ENCODE measurements at regions not wholly inside any gene's neighbourhood (a gene's known extent, or its start where the extent isn't known, plus 50 kb on each side); places are given as distances from the start of the nearest gene placed in this dataset.

DNA sequence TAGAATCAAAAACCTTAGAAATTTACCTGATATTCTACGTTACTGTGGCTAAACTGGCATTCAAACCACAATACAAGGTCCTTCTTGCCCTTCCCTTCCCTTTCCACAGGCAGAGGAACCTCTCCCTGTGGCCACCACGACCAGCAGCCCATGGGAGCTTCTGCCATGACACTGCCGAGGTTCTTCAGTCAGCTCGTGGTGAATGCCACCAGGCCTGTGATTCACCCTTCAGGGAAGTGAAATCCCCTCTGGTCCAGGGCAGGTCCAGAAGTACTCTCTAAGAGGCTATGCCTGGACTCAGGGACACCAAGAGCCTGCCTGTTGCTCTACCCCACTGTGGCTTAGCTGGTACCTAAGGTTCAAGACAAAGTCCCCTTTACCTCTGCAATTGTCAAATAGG lies 123.0 kb downstream of the HTR1B start:
- no peaks in the 10 kb centered on the region for H3K4me1 Mint-ChIP-seq (ENCODE audit: low read depth, unreplicated experiment)
- no TSS peak for BruUV-seq (replicated peaks)
- H3K36me3 Mint-ChIP-seq (ENCODE audit: insufficient read depth, unreplicated experiment): no peaks in the 10 kb centered on the region
- CTCF ChIA-PET: no interaction called here
- intact Hi-C loops (cut with micrococcal nuclease; ENCODE audit: unreplicated experiment): no loop called here
- peaks cover 4% of the 10 kb centered on the region for H3K9me3 Mint-ChIP-seq (ENCODE audit: low read depth, unreplicated experiment)
- no peak for DNase-seq
- no peak overlapping the region for H3K4me3 Mint-ChIP-seq (ENCODE audit: low read depth, unreplicated experiment)
- no peaks in the 10 kb centered on the region for H3K27me3 Mint-ChIP-seq (ENCODE audit: unreplicated experiment)
- H3K27ac Mint-ChIP-seq (ENCODE audit: unreplicated experiment): no peak overlapping the region
- TF ChIP-seq, protein P1, sequence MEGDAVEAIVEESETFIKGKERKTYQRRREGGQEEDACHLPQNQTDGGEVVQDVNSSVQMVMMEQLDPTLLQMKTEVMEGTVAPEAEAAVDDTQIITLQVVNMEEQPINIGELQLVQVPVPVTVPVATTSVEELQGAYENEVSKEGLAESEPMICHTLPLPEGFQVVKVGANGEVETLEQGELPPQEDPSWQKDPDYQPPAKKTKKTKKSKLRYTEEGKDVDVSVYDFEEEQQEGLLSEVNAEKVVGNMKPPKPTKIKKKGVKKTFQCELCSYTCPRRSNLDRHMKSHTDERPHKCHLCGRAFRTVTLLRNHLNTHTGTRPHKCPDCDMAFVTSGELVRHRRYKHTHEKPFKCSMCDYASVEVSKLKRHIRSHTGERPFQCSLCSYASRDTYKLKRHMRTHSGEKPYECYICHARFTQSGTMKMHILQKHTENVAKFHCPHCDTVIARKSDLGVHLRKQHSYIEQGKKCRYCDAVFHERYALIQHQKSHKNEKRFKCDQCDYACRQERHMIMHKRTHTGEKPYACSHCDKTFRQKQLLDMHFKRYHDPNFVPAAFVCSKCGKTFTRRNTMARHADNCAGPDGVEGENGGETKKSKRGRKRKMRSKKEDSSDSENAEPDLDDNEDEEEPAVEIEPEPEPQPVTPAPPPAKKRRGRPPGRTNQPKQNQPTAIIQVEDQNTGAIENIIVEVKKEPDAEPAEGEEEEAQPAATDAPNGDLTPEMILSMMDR (IDR thresholded peaks at IDR 0.05; ENCODE audit: unreplicated experiment): no peak

DNA sequence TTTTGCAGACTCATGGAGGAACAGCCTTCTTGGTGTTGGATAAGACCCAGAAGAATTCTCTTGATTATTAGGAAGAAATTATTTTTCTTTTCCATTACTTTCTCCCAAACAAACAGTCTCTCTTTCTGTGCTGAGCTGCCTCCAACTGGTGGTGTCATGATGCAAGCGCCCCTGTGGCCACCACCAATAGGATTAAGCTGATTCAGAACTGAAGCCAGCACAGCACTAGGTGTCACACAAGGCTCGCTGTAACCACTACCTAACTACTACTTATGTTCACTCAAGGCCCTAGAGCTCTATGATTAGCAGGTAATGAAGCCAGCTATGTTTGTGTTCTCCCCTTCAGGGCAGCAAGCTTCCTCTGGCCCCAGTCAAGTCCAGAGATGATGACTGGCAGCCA lies 123.4 kb downstream of the HTR1B start:
- peaks cover 4% of the 10 kb centered on the region for H3K9me3 Mint-ChIP-seq (ENCODE audit: low read depth, unreplicated experiment)
- H3K36me3 Mint-ChIP-seq (ENCODE audit: insufficient read depth, unreplicated experiment): no peaks in the 10 kb centered on the region
- no peak overlapping the region for H3K4me3 Mint-ChIP-seq (ENCODE audit: low read depth, unreplicated experiment)
- no TSS peak for BruUV-seq (replicated peaks)
- TF ChIP-seq, protein P1 (IDR thresholded peaks at IDR 0.05; ENCODE audit: unreplicated experiment): no peak
- no peak for DNase-seq
- CTCF ChIA-PET: no interaction called here
- intact Hi-C loops (cut with micrococcal nuclease; ENCODE audit: unreplicated experiment): no loop called here
- H3K27me3 Mint-ChIP-seq (ENCODE audit: unreplicated experiment): no peaks in the 10 kb centered on the region
- H3K27ac Mint-ChIP-seq (ENCODE audit: unreplicated experiment): no peak overlapping the region
- H3K4me1 Mint-ChIP-seq (ENCODE audit: low read depth, unreplicated experiment): no peaks in the 10 kb centered on the region

DNA sequence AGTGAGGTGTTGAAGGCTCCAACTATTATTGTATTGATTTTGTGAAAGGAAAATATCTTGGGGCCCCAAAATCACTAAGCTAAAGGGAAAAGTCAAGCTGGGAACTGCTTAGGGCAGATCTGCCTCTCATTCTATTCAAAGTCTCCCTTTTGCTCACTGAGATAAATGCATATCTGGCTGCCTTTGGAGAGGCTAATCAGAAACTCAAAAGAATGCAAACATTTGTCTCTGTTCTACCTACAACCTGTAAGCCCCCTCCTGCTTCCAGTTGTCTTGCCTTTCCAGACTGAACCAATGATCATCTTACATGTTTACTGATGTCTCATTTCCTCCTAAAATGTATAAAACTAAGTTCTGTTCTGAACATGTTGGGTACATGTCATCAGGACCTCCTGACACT lies 125.9 kb downstream of the HTR1B start:
- no TSS peak for BruUV-seq (replicated peaks)
- CTCF ChIA-PET: no interaction called here
- Mint-ChIP-seq H3K27ac (ENCODE audit: unreplicated experiment) (no peak overlapping the region), H3K27me3 (ENCODE audit: unreplicated experiment) (no peaks in the 10 kb centered on the region), H3K9me3 (ENCODE audit: low read depth, unreplicated experiment) (peaks cover 4% of the 10 kb centered on the region), H3K4me1 (ENCODE audit: low read depth, unreplicated experiment) (no peaks in the 10 kb centered on the region), H3K4me3 (ENCODE audit: low read depth, unreplicated experiment) (no peak overlapping the region), H3K36me3 (ENCODE audit: insufficient read depth, unreplicated experiment) (no peaks in the 10 kb centered on the region)
- DNase-seq: no peak
- intact Hi-C loops (cut with micrococcal nuclease; ENCODE audit: unreplicated experiment): no loop called here
- TF ChIP-seq, protein P1 (IDR thresholded peaks at IDR 0.05; ENCODE audit: unreplicated experiment): no peak

DNA sequence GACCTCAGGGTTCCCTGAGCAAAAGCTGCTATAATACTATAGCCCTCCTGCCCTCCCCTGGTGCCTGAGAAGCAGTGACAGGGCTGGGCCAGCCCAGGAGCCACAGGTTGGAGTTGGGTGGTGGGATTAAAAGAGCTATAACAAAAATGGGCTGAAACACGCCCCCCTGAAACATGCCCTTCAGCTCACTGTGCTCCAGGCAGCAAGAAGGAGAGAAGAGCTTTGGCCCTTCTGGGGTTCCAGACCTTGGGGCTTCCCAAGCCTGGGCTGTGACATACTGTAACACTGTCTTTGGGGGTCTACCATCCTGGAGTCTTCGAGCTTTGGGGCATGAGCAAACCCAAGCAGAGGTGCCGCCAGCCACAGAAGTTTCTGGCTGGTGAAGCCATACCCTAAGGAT lies 129.2 kb downstream of the HTR1B start:
- H3K4me1 Mint-ChIP-seq (ENCODE audit: low read depth, unreplicated experiment): no peaks in the 10 kb centered on the region
- intact Hi-C loops (cut with micrococcal nuclease; ENCODE audit: unreplicated experiment): no loop called here
- H3K27me3 Mint-ChIP-seq (ENCODE audit: unreplicated experiment): no peaks in the 10 kb centered on the region
- CTCF ChIA-PET: no interaction called here
- no peaks in the 10 kb centered on the region for H3K36me3 Mint-ChIP-seq (ENCODE audit: insufficient read depth, unreplicated experiment)
- no peak overlapping the region for H3K27ac Mint-ChIP-seq (ENCODE audit: unreplicated experiment)
- TF ChIP-seq, protein P1 (IDR thresholded peaks at IDR 0.05; ENCODE audit: unreplicated experiment): no peak
- BruUV-seq (replicated peaks): no TSS peak
- DNase-seq: no peak
- H3K4me3 Mint-ChIP-seq (ENCODE audit: low read depth, unreplicated experiment): no peak overlapping the region
- H3K9me3 Mint-ChIP-seq (ENCODE audit: low read depth, unreplicated experiment): peaks cover 4% of the 10 kb centered on the region

Measured in Calu3 (cell line).